Sigmoid colon (tissue), 3 donors: ENCODE measurements at regions not wholly inside any gene's neighbourhood (a gene's known extent, or its start where the extent isn't known, plus 50 kb on each side); places are given as distances from the start of the nearest gene placed in this dataset.

Experiments used
- POLR2A ChIP-seq, 2 donors: fragments of 450-650 bp; IDR thresholded peaks; one replicate each; pipeline ENCODE4 v1.6.1; 2016; ENCODE audit warnings: antibody characterized with exemption in 2 of 2, mild to moderate bottlenecking in 2 of 2, moderate library complexity in 2 of 2
- TF ChIP-seq, protein P1 (sequence below), 4 experiments: fragments of 450-650 bp in 3 of 4; fragments of 200-600 bp in 1 of 4; IDR thresholded peaks; one replicate each; pipeline ENCODE4 v1.5.1; 2016 to 2019; ENCODE audit warnings: antibody characterized with exemption in 4 of 4, mild to moderate bottlenecking in 3 of 4, moderate library complexity in 2 of 4

DNA sequence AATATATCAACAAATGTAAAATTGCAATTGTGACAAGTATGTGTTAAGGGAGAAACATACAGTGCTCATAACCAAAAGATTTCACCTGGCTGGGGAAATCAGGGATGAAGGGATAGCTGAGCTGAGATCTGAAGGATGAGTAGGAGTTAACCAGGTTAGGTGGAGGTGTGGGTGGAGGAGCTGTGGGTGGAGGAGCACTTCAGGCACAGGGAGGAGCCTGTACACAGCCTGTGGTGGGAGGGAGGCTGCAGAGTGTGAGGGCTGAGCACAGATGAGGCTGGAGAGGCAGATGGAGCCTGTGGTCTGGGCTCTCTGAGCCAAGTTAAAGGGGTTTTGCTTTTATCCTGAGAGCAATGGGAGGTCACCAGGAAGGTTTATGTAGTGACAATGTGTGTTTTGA lies 111.9 kb downstream of the XCL2 start:
- TF ChIP-seq, protein P1, sequence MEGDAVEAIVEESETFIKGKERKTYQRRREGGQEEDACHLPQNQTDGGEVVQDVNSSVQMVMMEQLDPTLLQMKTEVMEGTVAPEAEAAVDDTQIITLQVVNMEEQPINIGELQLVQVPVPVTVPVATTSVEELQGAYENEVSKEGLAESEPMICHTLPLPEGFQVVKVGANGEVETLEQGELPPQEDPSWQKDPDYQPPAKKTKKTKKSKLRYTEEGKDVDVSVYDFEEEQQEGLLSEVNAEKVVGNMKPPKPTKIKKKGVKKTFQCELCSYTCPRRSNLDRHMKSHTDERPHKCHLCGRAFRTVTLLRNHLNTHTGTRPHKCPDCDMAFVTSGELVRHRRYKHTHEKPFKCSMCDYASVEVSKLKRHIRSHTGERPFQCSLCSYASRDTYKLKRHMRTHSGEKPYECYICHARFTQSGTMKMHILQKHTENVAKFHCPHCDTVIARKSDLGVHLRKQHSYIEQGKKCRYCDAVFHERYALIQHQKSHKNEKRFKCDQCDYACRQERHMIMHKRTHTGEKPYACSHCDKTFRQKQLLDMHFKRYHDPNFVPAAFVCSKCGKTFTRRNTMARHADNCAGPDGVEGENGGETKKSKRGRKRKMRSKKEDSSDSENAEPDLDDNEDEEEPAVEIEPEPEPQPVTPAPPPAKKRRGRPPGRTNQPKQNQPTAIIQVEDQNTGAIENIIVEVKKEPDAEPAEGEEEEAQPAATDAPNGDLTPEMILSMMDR (IDR thresholded peaks at IDR 0.05) = no peak
- TF ChIP-seq POLR2A (IDR thresholded peaks at IDR 0.05) = no peak
